ENCODE measurements at regions not wholly inside any gene's neighbourhood (a gene's known extent, or its start where the extent isn't known, plus 50 kb on each side); places are given as distances from the start of the nearest gene placed in this dataset.

- no peak for TF ChIP-seq ZFX (IDR thresholded peaks at IDR 0.05)
- no peak for TF ChIP-seq CTCF (conservative IDR thresholded peaks at IDR 0.05)
- no peak overlapping the region for H3K27ac ChIP-seq
Measured at GRCh38 chr6:6784514-6785162, 196.1 kb downstream of the LY86 start.

- no peak overlapping the region for H3K27ac ChIP-seq
- TF ChIP-seq CTCF (conservative IDR thresholded peaks at IDR 0.05), result no peak
- TF ChIP-seq ZFX (IDR thresholded peaks at IDR 0.05), result no peak
Measured at GRCh38 chr6:6785163-6785521, 196.6 kb downstream of the LY86 start.

- no peak for TF ChIP-seq ZFX (IDR thresholded peaks at IDR 0.05)
- TF ChIP-seq CTCF (conservative IDR thresholded peaks at IDR 0.05), result peak; percentile 88
- H3K27ac ChIP-seq, result no peak overlapping the region
Measured at GRCh38 chr6:6788394-6789032, 200.0 kb downstream of the LY86 start.

- H3K27ac ChIP-seq, result no peak overlapping the region
Measured at GRCh38 chr6:6790393-6790792, 201.9 kb downstream of the LY86 start.

GRCh38 chr6:6790891-6791290 lies 202.4 kb downstream of the LY86 start:
- TF ChIP-seq ZFX (IDR thresholded peaks at IDR 0.05) (no peak), CTCF (conservative IDR thresholded peaks at IDR 0.05) (no peak)
- no peak overlapping the region for H3K27ac ChIP-seq

More at GRCh38 chr6:6790393-6790792, 201.9 kb downstream of the LY86 start:
- TF ChIP-seq ZFX (IDR thresholded peaks at IDR 0.05) (no peak), CTCF (conservative IDR thresholded peaks at IDR 0.05) (no peak)

- H3K27ac ChIP-seq, result no peak overlapping the region
- no peak for TF ChIP-seq ZFX (IDR thresholded peaks at IDR 0.05)
- TF ChIP-seq CTCF (conservative IDR thresholded peaks at IDR 0.05), result no peak
Measured at GRCh38 chr6:6793388-6794250, 205.1 kb downstream of the LY86 start.

- no peak for TF ChIP-seq CTCF (conservative IDR thresholded peaks at IDR 0.05)
- TF ChIP-seq ZFX (IDR thresholded peaks at IDR 0.05), result no peak
- H3K27ac ChIP-seq, result no peak overlapping the region
Measured at GRCh38 chr6:6795393-6795792, 206.9 kb downstream of the LY86 start.
